GM12864 (cell line): ENCODE measurements at regions not wholly inside any gene's neighbourhood (a gene's known extent, or its start where the extent isn't known, plus 50 kb on each side); places are given as distances from the start of the nearest gene placed in this dataset.

ENCODE experiments used
- DNase-seq: peaks from one replicate; pipeline ENCODE4 v3.0.0-alpha.2; 2011; ENCODE audit warnings: low read depth
- H3K4me3 ChIP-seq: 2 replicates; pipeline ENCODE4 v1.5.1; 2011; ENCODE audit warnings: mild to moderate bottlenecking, low read depth, low read length, control low read depth
- TF ChIP-seq, protein P1 (sequence below): IDR thresholded peaks from 2 replicates; pipeline ENCODE4 v1.5.1; 2011; ENCODE audit warnings: low read depth, mild to moderate bottlenecking, moderate library complexity, low read length, control low read depth, inconsistent platforms; ENCODE audit errors: missing control alignments

DNA sequence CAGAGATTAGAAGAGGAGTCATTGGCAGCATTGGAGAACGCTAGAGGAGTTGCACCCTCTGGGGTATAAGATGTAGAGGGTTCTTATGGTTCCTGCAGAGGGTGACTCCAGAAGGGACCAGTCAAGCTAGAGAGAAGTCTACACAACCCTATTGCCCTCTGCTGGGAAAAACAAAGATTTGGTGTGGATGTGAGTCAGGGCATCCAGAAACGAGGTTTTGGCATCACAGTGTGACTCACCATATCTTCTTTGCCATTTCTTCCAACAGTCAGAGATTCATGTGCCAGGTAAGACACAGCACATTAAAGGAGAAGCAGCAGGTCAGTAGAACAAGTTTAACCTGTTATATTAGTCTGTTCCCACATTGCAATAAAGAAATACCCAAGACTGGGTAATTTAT lies 598.8 kb downstream of the MAFB start:
- TF ChIP-seq, protein P1, sequence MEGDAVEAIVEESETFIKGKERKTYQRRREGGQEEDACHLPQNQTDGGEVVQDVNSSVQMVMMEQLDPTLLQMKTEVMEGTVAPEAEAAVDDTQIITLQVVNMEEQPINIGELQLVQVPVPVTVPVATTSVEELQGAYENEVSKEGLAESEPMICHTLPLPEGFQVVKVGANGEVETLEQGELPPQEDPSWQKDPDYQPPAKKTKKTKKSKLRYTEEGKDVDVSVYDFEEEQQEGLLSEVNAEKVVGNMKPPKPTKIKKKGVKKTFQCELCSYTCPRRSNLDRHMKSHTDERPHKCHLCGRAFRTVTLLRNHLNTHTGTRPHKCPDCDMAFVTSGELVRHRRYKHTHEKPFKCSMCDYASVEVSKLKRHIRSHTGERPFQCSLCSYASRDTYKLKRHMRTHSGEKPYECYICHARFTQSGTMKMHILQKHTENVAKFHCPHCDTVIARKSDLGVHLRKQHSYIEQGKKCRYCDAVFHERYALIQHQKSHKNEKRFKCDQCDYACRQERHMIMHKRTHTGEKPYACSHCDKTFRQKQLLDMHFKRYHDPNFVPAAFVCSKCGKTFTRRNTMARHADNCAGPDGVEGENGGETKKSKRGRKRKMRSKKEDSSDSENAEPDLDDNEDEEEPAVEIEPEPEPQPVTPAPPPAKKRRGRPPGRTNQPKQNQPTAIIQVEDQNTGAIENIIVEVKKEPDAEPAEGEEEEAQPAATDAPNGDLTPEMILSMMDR: no peak

DNA sequence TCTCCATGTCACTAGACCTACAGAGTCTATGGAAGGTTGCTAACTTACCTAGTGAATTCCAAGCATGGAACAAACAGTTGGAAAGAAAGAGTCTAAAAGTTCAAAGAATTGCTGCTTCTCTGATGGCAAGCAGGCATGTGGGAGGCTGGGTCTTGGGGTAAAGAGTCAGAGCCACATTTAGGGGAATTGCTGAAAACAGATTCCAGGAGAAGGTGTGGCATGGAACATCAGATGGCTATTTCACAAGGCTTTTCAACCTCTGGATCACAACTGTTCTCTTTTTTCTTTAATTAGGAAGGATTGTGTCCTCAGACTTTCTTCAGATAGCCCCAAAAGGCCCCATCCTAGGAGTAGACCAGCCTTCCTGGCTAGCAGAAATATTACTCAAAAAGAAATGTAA lies 601.5 kb downstream of the MAFB start:
- H3K4me3 ChIP-seq: no peak overlapping the region
- TF ChIP-seq, protein P1: no peak
- DNase-seq: no peak

More for the DNA sequence above, 598.8 kb downstream of the MAFB start:
- DNase-seq: no peak
- no peak overlapping the region for H3K4me3 ChIP-seq

DNA sequence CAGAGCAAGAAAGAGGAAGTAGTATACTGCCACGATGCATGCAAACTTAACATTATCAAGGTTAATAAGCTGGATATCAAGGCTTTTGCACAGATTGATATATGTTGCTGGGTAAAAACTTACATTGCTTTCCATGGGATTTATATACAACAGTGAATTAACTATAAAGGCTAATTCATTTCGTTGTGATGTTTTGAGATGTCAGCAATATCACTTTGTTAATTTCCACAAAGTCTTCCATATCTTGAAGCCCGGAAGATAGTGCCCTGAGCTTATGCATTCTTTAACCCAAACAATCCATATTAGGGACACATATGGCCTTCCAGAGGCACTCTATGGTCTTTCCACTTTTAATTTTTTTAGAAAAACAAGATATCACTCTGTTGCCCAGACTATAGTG lies 603.5 kb downstream of the MAFB start:
- H3K4me3 ChIP-seq: no peak overlapping the region
- TF ChIP-seq, protein P1: no peak
- no peak for DNase-seq

DNA sequence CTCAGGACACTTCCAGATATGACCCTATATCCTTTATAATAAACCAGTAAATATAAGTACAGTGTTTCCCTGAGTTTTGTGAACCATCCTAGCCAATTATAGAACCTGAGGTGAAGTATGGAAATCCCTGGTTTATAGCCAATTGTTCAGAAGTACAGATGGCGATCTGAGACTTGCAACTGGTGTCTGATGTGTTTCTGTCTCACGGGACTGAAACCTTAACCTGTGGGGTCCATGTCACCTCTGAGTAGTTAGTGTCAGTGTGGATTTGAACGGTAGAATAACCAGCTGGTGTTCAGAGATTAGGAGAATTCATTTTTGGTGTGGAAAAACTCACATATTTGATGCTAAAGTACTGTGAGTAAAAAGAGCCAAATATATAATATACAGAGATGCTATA lies 606.6 kb downstream of the MAFB start:
- H3K4me3 ChIP-seq: no peak overlapping the region
- TF ChIP-seq, protein P1: no peak

DNA sequence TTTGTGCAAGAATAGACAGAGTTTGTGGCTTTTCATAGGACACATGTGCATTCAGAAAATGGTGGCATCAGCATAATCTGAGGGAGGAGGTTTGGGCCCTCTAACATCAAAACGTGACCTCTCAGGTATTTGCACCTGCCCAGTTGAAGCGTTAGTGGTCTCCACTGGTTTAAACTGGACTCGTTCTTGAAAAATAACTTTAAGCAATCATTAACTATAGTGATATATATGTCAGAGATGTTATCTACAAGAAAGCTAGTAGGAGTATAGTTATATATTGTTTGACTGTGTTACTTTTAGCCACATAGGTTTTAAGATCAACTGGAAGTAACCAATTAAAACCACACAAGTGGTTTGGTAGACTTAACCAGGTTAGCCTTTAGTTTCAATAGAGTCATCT lies 607.4 kb downstream of the MAFB start:
- no peak for DNase-seq
- no peak overlapping the region for H3K4me3 ChIP-seq
- TF ChIP-seq, protein P1: no peak

More for the DNA sequence above, 606.6 kb downstream of the MAFB start:
- no peak for DNase-seq

DNA sequence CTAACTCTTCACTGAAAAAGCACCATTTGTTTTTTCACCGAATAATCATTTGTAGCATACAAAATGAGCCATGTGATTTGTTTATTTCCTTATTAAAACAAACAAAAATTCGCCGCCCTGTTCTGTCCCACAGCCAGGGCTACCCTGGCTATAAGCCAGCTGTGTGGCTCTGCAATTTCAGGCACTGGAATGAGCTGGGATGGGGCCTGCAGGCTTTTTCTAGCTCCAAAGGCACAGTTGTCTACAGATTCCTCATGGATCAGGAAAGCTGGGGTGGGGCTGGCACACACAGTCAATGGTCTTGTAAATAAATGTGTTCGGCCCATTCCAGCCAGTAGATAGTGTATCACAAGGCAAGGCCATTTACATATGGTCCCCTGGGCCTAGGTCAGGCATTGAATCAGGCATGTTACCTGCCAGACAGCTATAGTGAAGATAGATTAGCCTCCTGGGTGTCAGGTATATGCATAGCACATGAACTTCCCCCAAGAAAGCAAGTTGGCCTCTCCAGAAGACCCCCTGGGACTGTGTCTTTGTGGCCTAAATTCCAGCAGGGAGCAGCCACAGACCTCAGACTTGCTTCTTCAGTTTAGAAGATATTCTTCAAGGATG lies 608.9 kb downstream of the MAFB start:
- no peak overlapping the region for H3K4me3 ChIP-seq
- no peak for DNase-seq
- TF ChIP-seq, protein P1: no peak

DNA sequence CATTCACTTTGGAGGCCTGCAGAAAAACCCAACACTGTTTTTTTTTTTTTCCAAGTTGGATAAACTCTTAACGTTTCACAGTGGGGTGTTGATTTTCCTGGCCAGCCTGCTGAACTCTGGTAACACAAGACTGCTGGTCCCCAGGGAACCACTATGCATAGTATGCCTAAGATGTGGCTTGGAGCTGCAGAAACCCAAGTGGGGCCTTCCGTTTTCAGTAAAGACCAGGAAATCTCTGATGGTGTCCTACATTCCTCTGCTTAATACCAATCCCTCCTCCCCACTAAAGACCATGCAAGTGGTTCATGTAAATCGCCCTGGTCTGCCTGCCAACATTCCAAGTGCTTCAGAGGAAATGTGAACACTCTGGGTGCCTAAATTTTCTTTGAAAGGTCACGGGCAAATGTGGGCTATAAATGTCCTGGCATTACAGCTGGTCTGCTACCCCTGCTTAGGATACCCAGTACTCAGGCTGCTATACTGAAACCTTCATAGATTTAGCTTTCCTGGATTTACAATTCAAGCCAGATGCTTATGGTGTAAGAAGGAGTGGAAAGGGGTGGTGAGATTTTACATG lies 615.4 kb downstream of the MAFB start:
- no peak for DNase-seq

More for the DNA sequence above, 615.4 kb downstream of the MAFB start:
- TF ChIP-seq, protein P1: no peak
- H3K4me3 ChIP-seq: no peak overlapping the region
